ENCODE measurements at regions not wholly inside any gene's neighbourhood (a gene's known extent, or its start where the extent isn't known, plus 50 kb on each side); places are given as distances from the start of the nearest gene placed in this dataset.
"Not testable (repeated sequence)": the region's sequence is repeated elsewhere in the genome, so short reads cannot be mapped to it uniquely, and the experiment has no call there.

GRCh38 chr18:28736223-28736622, 559.3 kb upstream of the CDH2 start:
- H3K36me3 ChIP-seq: no peaks in the 10 kb centered on the region
- H3K27ac ChIP-seq (replicated peaks): no peak overlapping the region
- H3K27me3 ChIP-seq (ENCODE audit: low read depth): no peaks in the 10 kb centered on the region
- no peaks in the 10 kb centered on the region for H3K9me3 ChIP-seq (replicated peaks)
- intact Hi-C loops (cut with micrococcal nuclease): no loop called here
- H3K4me1 ChIP-seq: no peaks in the 10 kb centered on the region
- TF ChIP-seq, protein P1, sequence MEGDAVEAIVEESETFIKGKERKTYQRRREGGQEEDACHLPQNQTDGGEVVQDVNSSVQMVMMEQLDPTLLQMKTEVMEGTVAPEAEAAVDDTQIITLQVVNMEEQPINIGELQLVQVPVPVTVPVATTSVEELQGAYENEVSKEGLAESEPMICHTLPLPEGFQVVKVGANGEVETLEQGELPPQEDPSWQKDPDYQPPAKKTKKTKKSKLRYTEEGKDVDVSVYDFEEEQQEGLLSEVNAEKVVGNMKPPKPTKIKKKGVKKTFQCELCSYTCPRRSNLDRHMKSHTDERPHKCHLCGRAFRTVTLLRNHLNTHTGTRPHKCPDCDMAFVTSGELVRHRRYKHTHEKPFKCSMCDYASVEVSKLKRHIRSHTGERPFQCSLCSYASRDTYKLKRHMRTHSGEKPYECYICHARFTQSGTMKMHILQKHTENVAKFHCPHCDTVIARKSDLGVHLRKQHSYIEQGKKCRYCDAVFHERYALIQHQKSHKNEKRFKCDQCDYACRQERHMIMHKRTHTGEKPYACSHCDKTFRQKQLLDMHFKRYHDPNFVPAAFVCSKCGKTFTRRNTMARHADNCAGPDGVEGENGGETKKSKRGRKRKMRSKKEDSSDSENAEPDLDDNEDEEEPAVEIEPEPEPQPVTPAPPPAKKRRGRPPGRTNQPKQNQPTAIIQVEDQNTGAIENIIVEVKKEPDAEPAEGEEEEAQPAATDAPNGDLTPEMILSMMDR (IDR thresholded peaks at IDR 0.05; ENCODE audit: borderline replicate concordance): no peak
- no peak for DNase-seq
- H3K4me3 ChIP-seq: no peak overlapping the region

DNA sequence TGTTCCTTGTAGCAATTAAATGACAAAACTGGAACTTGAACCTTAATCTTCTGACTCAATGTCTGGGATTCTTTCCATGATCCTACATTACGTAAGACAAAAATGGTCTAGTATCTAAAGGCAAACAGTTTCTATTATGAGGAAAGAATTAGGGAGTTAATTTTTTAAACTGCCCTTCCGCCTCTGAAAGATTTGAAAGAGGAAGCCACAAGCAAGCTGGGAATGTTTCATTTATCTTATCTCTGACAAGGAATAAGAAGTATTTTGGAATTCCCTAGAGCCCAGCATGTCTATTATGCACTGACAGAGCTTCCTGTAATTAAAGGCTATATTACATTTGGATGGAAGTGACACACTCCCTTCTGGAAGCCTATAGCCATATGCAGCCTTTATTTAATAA, 558.8 kb upstream of the CDH2 start:
- Histone ChIP-seq H3K27ac (replicated peaks) (no peak overlapping the region), H3K27me3 (ENCODE audit: low read depth) (no peaks in the 10 kb centered on the region), H3K4me1 (no peaks in the 10 kb centered on the region), H3K9me3 (replicated peaks) (no peaks in the 10 kb centered on the region), H3K4me3 (no peak overlapping the region), H3K36me3 (no peaks in the 10 kb centered on the region)
- TF ChIP-seq, protein P1 (IDR thresholded peaks at IDR 0.05; ENCODE audit: borderline replicate concordance): no peak
- no peak for DNase-seq
- intact Hi-C loops (cut with micrococcal nuclease): no loop called here

DNA sequence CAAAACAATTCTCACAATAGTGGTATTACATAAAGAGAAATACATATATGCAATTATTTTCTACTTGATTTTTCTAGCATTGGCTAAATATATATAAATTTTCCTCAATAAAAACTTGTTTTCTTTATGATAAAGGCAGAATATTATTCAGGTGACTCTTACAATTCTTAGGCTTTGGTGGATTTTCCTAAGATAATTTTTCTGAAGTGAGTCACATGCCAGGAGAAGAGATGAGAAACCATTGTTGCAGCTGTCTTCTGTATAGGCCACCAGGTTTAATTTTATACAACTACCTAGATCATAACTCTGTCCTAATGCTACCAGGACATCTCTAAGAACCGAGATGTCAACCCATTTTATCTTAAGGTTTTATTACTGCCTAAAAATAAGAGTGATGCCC, 552.4 kb upstream of the CDH2 start:
- intact Hi-C loops (cut with micrococcal nuclease): no loop called here
- H3K27me3 ChIP-seq (ENCODE audit: low read depth): no peaks in the 10 kb centered on the region
- no peak overlapping the region for H3K27ac ChIP-seq (replicated peaks)
- DNase-seq: no peak
- H3K36me3 ChIP-seq: no peaks in the 10 kb centered on the region
- H3K9me3 ChIP-seq (replicated peaks): no peaks in the 10 kb centered on the region
- no peak overlapping the region for H3K4me3 ChIP-seq
- TF ChIP-seq, protein P1 (IDR thresholded peaks at IDR 0.05; ENCODE audit: borderline replicate concordance): no peak
- H3K4me1 ChIP-seq: no peaks in the 10 kb centered on the region

DNA sequence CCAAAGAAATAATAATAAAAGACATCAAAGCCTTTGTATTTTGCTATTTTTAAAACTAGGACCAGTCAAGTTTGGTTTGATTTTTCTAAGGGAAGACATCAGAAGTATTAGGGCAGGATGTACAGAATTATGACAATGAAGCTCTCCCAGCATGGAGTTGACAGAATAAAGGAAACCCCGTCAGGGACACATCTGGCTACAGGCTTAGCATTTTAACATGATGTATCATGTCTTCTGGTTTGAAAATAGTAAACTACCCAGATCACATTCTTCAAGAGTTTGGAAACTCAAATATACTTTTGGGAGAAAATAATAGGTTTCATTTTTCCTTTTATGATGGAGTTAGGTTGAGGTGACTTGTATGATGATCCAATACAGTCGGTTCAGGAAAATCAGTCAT, 552.0 kb upstream of the CDH2 start:
- Histone ChIP-seq H3K4me3 (no peak overlapping the region), H3K4me1 (no peaks in the 10 kb centered on the region), H3K36me3 (no peaks in the 10 kb centered on the region), H3K27ac (replicated peaks) (no peak overlapping the region), H3K9me3 (replicated peaks) (no peaks in the 10 kb centered on the region), H3K27me3 (ENCODE audit: low read depth) (no peaks in the 10 kb centered on the region)
- TF ChIP-seq, protein P1 (IDR thresholded peaks at IDR 0.05; ENCODE audit: borderline replicate concordance): no peak
- intact Hi-C loops (cut with micrococcal nuclease): no loop called here
- DNase-seq: no peak

GRCh38 chr18:28727189-28727588, 550.3 kb upstream of the CDH2 start:
- intact Hi-C loops (cut with micrococcal nuclease); H3K27me3 ChIP-seq (ENCODE audit: low read depth); H3K36me3 ChIP-seq; DNase-seq; H3K4me1 ChIP-seq; H3K4me3 ChIP-seq; H3K27ac ChIP-seq (replicated peaks); H3K9me3 ChIP-seq (replicated peaks): not testable (repeated sequence)

DNA sequence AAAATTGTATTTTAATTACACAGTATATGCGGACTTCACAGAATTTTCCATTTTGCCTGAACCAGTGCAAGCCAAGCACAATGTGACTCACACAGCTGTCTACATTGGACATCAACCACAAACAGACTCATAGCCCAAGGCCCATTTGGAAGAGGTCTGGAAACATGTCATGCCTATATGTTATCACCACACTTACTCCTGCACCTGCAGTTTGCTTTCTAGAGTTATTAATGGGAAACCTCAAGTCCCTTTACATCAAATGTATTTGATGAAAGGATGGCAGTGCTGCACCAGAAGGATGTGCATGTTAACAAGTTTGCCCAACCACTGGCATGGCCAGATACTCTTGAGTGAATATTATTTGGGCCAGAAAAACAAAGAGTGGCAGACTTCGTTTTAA, 548.9 kb upstream of the CDH2 start:
- intact Hi-C loops (cut with micrococcal nuclease): no loop called here
- Histone ChIP-seq H3K27ac (replicated peaks) (no peak overlapping the region), H3K9me3 (replicated peaks) (peaks cover 7% of the 10 kb centered on the region), H3K4me3 (no peak overlapping the region), H3K36me3 (no peaks in the 10 kb centered on the region), H3K4me1 (no peaks in the 10 kb centered on the region), H3K27me3 (ENCODE audit: low read depth) (no peaks in the 10 kb centered on the region)
- DNase-seq: no peak
- TF ChIP-seq, protein P1 (IDR thresholded peaks at IDR 0.05; ENCODE audit: borderline replicate concordance): no peak
